Body of pancreas (tissue), 4 donors: ENCODE measurements at regions not wholly inside any gene's neighbourhood (a gene's known extent, or its start where the extent isn't known, plus 50 kb on each side); places are given as distances from the start of the nearest gene placed in this dataset.

Source experiments
- POLR2A ChIP-seq, 3 donors: fragments of 450-650 bp; IDR thresholded peaks; one replicate each; pipeline ENCODE4 v1.6.1; 2016; ENCODE audit warnings: antibody characterized with exemption in 3 of 3, mild to moderate bottlenecking in 2 of 3
- TF ChIP-seq, protein P1 (sequence below), 7 experiments: fragments of 450-650 bp in 4 of 7; fragments of 200-600 bp in 3 of 7; sonication (generic) in 3 of 7; IDR thresholded peaks; one replicate each; pipeline ENCODE4 v1.5.1; 2016 to 2019; ENCODE audit warnings: antibody characterized with exemption in 7 of 7

DNA sequence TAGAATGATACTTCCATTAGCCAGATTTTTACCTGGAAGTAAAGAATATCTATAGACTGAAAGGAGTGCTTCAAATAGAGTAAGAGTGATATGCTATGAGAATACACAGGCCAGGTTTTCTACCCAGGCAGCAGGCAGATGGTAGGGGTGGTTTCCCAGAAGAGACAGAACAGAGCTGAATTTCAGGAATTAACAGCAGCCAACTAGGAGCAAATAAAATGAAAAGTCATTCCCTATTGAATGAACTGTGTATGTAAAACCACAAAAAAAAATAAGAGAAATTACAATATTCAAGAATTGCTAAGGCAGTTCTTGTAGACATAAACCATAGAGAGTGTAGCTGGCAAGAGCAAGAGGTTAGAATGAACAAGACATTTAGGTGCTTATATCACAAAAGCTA is 336.8 kb downstream of the KCNJ3 start:
- TF ChIP-seq, protein P1, sequence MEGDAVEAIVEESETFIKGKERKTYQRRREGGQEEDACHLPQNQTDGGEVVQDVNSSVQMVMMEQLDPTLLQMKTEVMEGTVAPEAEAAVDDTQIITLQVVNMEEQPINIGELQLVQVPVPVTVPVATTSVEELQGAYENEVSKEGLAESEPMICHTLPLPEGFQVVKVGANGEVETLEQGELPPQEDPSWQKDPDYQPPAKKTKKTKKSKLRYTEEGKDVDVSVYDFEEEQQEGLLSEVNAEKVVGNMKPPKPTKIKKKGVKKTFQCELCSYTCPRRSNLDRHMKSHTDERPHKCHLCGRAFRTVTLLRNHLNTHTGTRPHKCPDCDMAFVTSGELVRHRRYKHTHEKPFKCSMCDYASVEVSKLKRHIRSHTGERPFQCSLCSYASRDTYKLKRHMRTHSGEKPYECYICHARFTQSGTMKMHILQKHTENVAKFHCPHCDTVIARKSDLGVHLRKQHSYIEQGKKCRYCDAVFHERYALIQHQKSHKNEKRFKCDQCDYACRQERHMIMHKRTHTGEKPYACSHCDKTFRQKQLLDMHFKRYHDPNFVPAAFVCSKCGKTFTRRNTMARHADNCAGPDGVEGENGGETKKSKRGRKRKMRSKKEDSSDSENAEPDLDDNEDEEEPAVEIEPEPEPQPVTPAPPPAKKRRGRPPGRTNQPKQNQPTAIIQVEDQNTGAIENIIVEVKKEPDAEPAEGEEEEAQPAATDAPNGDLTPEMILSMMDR (IDR thresholded peaks at IDR 0.05): no peak
- TF ChIP-seq POLR2A (IDR thresholded peaks at IDR 0.05): no peak
